H1 (cell line): ENCODE measurements at regions not wholly inside any gene's neighbourhood (a gene's known extent, or its start where the extent isn't known, plus 50 kb on each side); places are given as distances from the start of the nearest gene placed in this dataset.
A peak's percentile ranks its signal among the peaks of the same experiment; 100 is the strongest.

Experiments used
- CTCF ChIA-PET: fragments of 300-600 bp; sonication (Branson Sonifier 250); formaldehyde crosslinking; loops from one replicate; lab custom pipeline; 2021; ENCODE audit not compliant: partially characterized antibody; lab: Charles Lee
- POLR2A ChIA-PET: fragments of 300-600 bp; sonication (Branson Sonifier 250); formaldehyde crosslinking; loops from one replicate; lab custom pipeline; 2021; ENCODE audit warnings: inconsistent platforms; ENCODE audit not compliant: partially characterized antibody; lab: Charles Lee
- DNase-seq, 2 experiments: peaks; one replicate each; pipeline versions ENCODE4 v3.0.0 to v3.0.0-alpha.2; 2010 to 2022; ENCODE audit warnings: low spot score in 2 of 2, low read depth in 1 of 2, mixed read lengths in 1 of 2
- FAIRE-seq: peaks from 2 replicates; lab custom pipeline; 2011; peaks lifted over from hg19 to GRCh38; lab: Jason Lieb, UNC
- H2AFZ ChIP-seq: 2 replicates; pipeline ENCODE4 v1.8.1; 2012; ENCODE audit warnings: low read length, inconsistent platforms
- H2AK5ac ChIP-seq: 2 replicates; pipeline ENCODE4 v1.6.1; 2013; ENCODE audit warnings: low read depth, low read length
- H2BK120ac ChIP-seq: replicated peaks from 2 replicates; pipeline ENCODE3; 2013; ENCODE audit warnings: low read depth, low read length, inconsistent platforms
- H2BK12ac ChIP-seq: 2 replicates; pipeline ENCODE4 v1.6.1; 2013; ENCODE audit warnings: low read depth, low read length
- H2BK15ac ChIP-seq: 2 replicates; pipeline ENCODE4 v1.6.1; 2013; ENCODE audit warnings: low read length
- H2BK20ac ChIP-seq: 2 replicates; pipeline ENCODE4 v1.6.1; 2013; ENCODE audit warnings: low read length
- H2BK5ac ChIP-seq: 2 replicates; pipeline ENCODE4 v1.6.1; 2013; ENCODE audit warnings: low read depth, low read length
- H3K14ac ChIP-seq: 2 replicates; pipeline ENCODE4 v1.6.1; 2013; ENCODE audit warnings: inconsistent platforms; ENCODE audit not compliant: insufficient read length
- H3K18ac ChIP-seq: 2 replicates; pipeline ENCODE4 v1.6.1; 2013; ENCODE audit warnings: low read length; ENCODE audit errors: extremely low read depth
- H3K23ac ChIP-seq: 2 replicates; pipeline ENCODE4 v1.6.1; 2013; ENCODE audit warnings: inconsistent platforms; ENCODE audit not compliant: insufficient read length
- H3K23me2 ChIP-seq: 2 replicates; pipeline ENCODE4 v1.6.1; 2013; ENCODE audit warnings: low read depth, low read length
- H3K27ac ChIP-seq: 2 replicates; pipeline ENCODE4 v1.6.1; 2011; ENCODE audit warnings: low read depth, low read length, inconsistent platforms
- H3K27me3 ChIP-seq, 4 experiments: replicated peaks in 1 of 4; 1 replicate in 1 of 4; 2 replicates in 3 of 4; pipeline versions ENCODE4 v1.6.1 to v1.8.1; 2011 to 2013; ENCODE audit warnings: low read length in 3 of 4, mild to moderate bottlenecking in 3 of 4, inconsistent platforms in 2 of 4, mixed read lengths in 2 of 4, moderate library complexity in 1 of 4; ENCODE audit not compliant: control insufficient read depth in 3 of 4, insufficient read depth in 3 of 4; ENCODE audit errors: extremely low read depth in 1 of 4
- H3K36me3 ChIP-seq, 4 experiments: 2 replicates each; pipeline versions ENCODE4 v1.6.1 to v1.8.1; 2011 to 2013; ENCODE audit warnings: mild to moderate bottlenecking in 4 of 4, low read length in 3 of 4, moderate library complexity in 2 of 4, control low read depth in 1 of 4, inconsistent platforms in 1 of 4; ENCODE audit not compliant: insufficient read depth in 4 of 4, control insufficient read depth in 2 of 4
- H3K4ac ChIP-seq: replicated peaks from 2 replicates; pipeline ENCODE3; 2013; ENCODE audit warnings: low read length, low read depth, mixed read lengths, inconsistent platforms; ENCODE audit not compliant: insufficient read length
- H3K4me1 ChIP-seq, 4 experiments: replicated peaks in 1 of 4; 1 replicate in 1 of 4; 2 replicates in 3 of 4; pipeline versions ENCODE4 v1.6.1 to v1.8.1; 2011 to 2013; ENCODE audit warnings: low read length in 3 of 4, inconsistent platforms in 2 of 4, mixed read lengths in 1 of 4; ENCODE audit not compliant: insufficient read depth in 4 of 4, control insufficient read depth in 3 of 4
- H3K4me2 ChIP-seq, 2 experiments: 2 replicates each; pipeline versions ENCODE4 v1.6.1 to v1.8.1; 2011 to 2013; ENCODE audit warnings: low read depth in 2 of 2, low read length in 2 of 2, control low read depth in 1 of 2, inconsistent platforms in 1 of 2, mild to moderate bottlenecking in 1 of 2; ENCODE audit not compliant: insufficient read depth in 1 of 2
- H3K4me3 ChIP-seq, 4 experiments: fragments of 200-600, 300-600 bp in 1 of 4; sonication (generic), shearing (Covaris generic), sonication (Bioruptor Twin) in 1 of 4; 2 replicates each; pipeline versions ENCODE4 v1.5.1 to v1.8.1; 2011 to 2016; ENCODE audit warnings: low read length in 4 of 4, low read depth in 3 of 4, control low read depth in 2 of 4, inconsistent platforms in 2 of 4, mild to moderate bottlenecking in 2 of 4, mixed read lengths in 1 of 4, moderate library complexity in 1 of 4; ENCODE audit not compliant: insufficient read depth in 2 of 4; ENCODE audit errors: extremely low read depth in 1 of 4
- H3K56ac ChIP-seq: replicated peaks from 2 replicates; pipeline ENCODE3; 2013; ENCODE audit warnings: low read depth, mild to moderate bottlenecking, mixed read lengths, low read length, inconsistent platforms; ENCODE audit not compliant: insufficient read length
- H3K79me1 ChIP-seq: 2 replicates; pipeline ENCODE4 v1.6.1; 2013; ENCODE audit warnings: low read depth, low read length, control low read depth
- H3K79me2 ChIP-seq, 2 experiments: 2 replicates each; pipeline versions ENCODE4 v1.6.1 to v1.8.1; 2012 to 2013; ENCODE audit warnings: low read length in 2 of 2, mild to moderate bottlenecking in 2 of 2, inconsistent platforms in 1 of 2; ENCODE audit not compliant: insufficient read depth in 2 of 2, control insufficient read depth in 1 of 2
- H3K9ac ChIP-seq, 4 experiments: replicated peaks in 1 of 4; 1 replicate in 1 of 4; 2 replicates in 3 of 4; pipeline versions ENCODE4 v1.6.1 to v1.8.1; 2011 to 2013; ENCODE audit warnings: low read depth in 3 of 4, low read length in 3 of 4, control low read depth in 2 of 4, mild to moderate bottlenecking in 2 of 4, moderate library complexity in 2 of 4, inconsistent platforms in 1 of 4; ENCODE audit errors: extremely low read depth in 1 of 4
- H3K9me3 ChIP-seq, 2 experiments: 2 replicates each; pipeline versions ENCODE4 v1.6.1 to v1.8.1; 2012 to 2013; ENCODE audit warnings: mild to moderate bottlenecking in 2 of 2, moderate library complexity in 2 of 2, control low read depth in 1 of 2, inconsistent platforms in 1 of 2, low read depth in 1 of 2, low read length in 1 of 2, mixed read lengths in 1 of 2; ENCODE audit not compliant: insufficient read depth in 2 of 2
- H4K20me1 ChIP-seq, 2 experiments: replicated peaks in 1 of 2; 2 replicates each; pipeline versions ENCODE3 to v1.8.1; 2011 to 2013; ENCODE audit warnings: inconsistent platforms in 2 of 2, low read length in 2 of 2, mild to moderate bottlenecking in 1 of 2; ENCODE audit not compliant: insufficient read depth in 2 of 2, control insufficient read depth in 1 of 2
- H4K5ac ChIP-seq: 2 replicates; pipeline ENCODE4 v1.6.1; 2013; ENCODE audit warnings: low read length, low read depth, mixed read lengths, inconsistent platforms; ENCODE audit not compliant: insufficient read length
- H4K8ac ChIP-seq: 2 replicates; pipeline ENCODE4 v1.8.0; 2013; ENCODE audit warnings: mild to moderate bottlenecking, moderate library complexity, low read length, inconsistent platforms; ENCODE audit not compliant: insufficient read depth; ENCODE audit errors: extremely low read depth
- H4K91ac ChIP-seq: replicated peaks from 2 replicates; pipeline ENCODE3; 2013; ENCODE audit warnings: low read length, mixed read lengths, inconsistent platforms; ENCODE audit not compliant: insufficient read length
- HDAC2 ChIP-seq, 2 experiments: fragments of 300-600 bp in 1 of 2; sonication (generic) in 1 of 2; IDR thresholded peaks; 2 replicates each; pipeline ENCODE4 v1.6.1; 2011 to 2012; ENCODE audit warnings: low read depth in 2 of 2, low read length in 2 of 2, mild to moderate bottlenecking in 2 of 2, moderate library complexity in 2 of 2, borderline replicate concordance in 1 of 2, inconsistent platforms in 1 of 2
- TEAD4 ChIP-seq: IDR thresholded peaks from 2 replicates; pipeline ENCODE4 v1.6.1; 2012; ENCODE audit warnings: low read depth, low read length, inconsistent platforms, mixed read lengths
- WGBS, 2 experiments: shearing (Covaris generic) in 1 of 2; methylation state at CpG; one replicate each; pipeline versions ENCODE4 v1.1.6 to v1.1.7; 2013 to 2015; ENCODE audit warnings: low lambda C conversion rate in 2 of 2, mixed read lengths in 2 of 2, inconsistent platforms in 1 of 2, low coverage in 1 of 2, missing lambda C conversion rate in 1 of 2; ENCODE audit not compliant: insufficient replicate concordance in 2 of 2, insufficient coverage in 1 of 2, insufficient read length in 1 of 2; ENCODE audit errors: extremely low coverage in 1 of 2, missing lambda C conversion rate in 1 of 2; 5-methylcytosine and 5-hydroxymethylcytosine counted together

- POLR2A ChIA-PET: no interaction called here
- Histone ChIP-seq H3K18ac (no peak overlapping the region), H3K4me2 (no peak overlapping the region), H4K91ac (no peak overlapping the region), H2BK15ac (no peak overlapping the region), H3K36me3 (no peaks in the 10 kb centered on the region), H2BK5ac (no peak overlapping the region), H3K23me2 (no peaks in the 10 kb centered on the region; the same call in 1 of the 2 replicates), H3K27me3 (no peaks in the 10 kb centered on the region), H4K20me1 (no peaks in the 10 kb centered on the region), H3K14ac (no peak overlapping the region), H2BK20ac (no peak overlapping the region), H3K79me2 (no peaks in the 10 kb centered on the region), H2AK5ac (no peak overlapping the region), H4K8ac (no peak overlapping the region), H2AFZ (no peak overlapping the region), H3K4me1 (peaks cover 0 to 8% (median 0%) of the 10 kb centered on the region in 4 experiments; a peak in 1 of 7 replicates), H2BK12ac (no peak overlapping the region), H3K56ac (no peak overlapping the region), H3K4me3 (no peak overlapping the region), H3K9ac (no peak overlapping the region), H3K4ac (no peak overlapping the region), H4K5ac (no peak overlapping the region), H2BK120ac (no peak overlapping the region), H3K27ac (no peak overlapping the region), H3K79me1 (no peaks in the 10 kb centered on the region), H3K23ac (no peak overlapping the region), H3K9me3 (no peaks in the 10 kb centered on the region)
- WGBS, 2 experiments: 86% methylated on average over 4 of the region's 4 CpGs; no CpG with 5 or more reads in 1 of the 2 experiments
- TF ChIP-seq TEAD4 (peak; percentile 24; the same call in 1 of the 2 replicates), HDAC2 (IDR thresholded peaks at IDR 0.05; ENCODE audit: borderline replicate concordance in 1 of 2, low read depth in 2 of 2, low read length in 2 of 2) (no peak)
- CTCF ChIA-PET: interaction anchor here (0.9 to 1.2 kb wide), 2 partner anchors 15 to 178 kb away, joined by 4 read pairs; no protein-coding TSS in a partner anchor
- DNase-seq: no peak
- FAIRE-seq: no peak
Measured at GRCh38 chr12:22802883-22803630, 178.1 kb downstream of the ETNK1 start.
